ENCODE measurements at regions not wholly inside any gene's neighbourhood (a gene's known extent, or its start where the extent isn't known, plus 50 kb on each side); places are given as distances from the start of the nearest gene placed in this dataset.

DNA sequence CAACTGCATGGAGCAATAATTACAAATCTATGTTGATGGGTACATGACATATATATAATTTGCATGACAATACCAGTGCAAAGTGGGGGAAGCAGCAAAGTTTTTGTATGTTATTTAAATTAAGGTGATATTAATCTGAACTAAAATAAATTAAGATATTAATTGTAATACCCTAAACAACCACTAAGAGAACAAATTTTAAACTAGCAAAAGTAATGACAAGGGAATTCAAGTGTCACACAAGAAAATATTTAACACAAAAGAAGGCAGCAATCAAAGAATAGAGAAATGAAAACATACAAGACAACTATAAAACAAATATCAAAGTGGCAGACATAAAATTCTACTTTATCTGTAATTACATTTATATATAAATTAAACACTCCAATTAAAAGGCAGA is 2003.4 kb downstream of the MAT2B start:
- DNase-seq, result no peak

GRCh38 chr5:165521816-165522610 is 2016.6 kb downstream of the MAT2B start:
- DNase-seq, result no peak

DNA sequence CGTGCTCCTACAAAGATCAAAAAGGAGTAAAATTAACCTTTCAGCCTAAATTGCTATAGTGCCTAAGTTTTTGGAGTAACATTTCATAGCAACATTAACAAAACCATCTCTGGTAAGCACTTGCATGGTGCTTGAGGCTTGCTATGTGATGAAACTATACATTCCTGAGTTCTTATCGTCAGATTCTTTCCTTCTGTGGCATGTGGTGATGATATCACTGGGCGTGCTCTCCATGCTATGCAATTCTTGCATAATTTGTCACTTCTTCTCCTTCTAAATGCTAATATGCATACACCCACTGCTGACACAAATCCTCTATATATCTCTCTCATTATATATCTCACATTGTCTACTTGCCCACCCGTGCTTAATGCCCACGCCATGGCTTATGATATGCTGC is 2019.9 kb downstream of the MAT2B start:
- no peak for DNase-seq

- no peak for DNase-seq
These were observed 2020.9 kb downstream of the MAT2B start for GRCh38 chr5:165526357-165526756.

- no peak for DNase-seq
These were observed 2022.2 kb downstream of the MAT2B start for GRCh38 chr5:165527577-165527976.

GRCh38 chr5:165538065-165538464 is 2032.6 kb downstream of the MAT2B start:
- DNase-seq, result no peak

- no peak for DNase-seq
These were observed 2054.2 kb downstream of the MAT2B start for GRCh38 chr5:165559645-165560044.

- no peak for DNase-seq
These were observed 2055.2 kb downstream of the MAT2B start for GRCh38 chr5:165560648-165561047.

GRCh38 chr5:165565911-165566310 is 2060.5 kb downstream of the MAT2B start:
- no peak for DNase-seq

DNA sequence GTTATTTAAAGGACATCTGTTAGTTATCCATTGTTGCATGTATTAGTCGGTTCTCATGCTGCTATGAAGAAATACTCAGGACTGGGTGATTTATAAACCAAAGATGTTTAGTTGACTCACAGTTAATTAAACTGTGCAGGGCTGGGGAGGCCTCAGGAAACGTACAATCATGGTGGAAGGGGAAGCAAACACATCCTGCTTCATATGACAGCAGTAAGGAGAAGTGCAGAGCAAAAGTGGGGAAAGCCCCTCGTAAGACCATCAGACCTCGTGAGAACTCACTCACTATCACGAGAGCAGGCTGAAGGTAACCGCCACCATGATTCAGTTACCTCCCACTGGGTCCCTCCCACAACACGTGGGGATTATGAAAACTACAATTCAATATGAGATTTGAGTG is 2064.1 kb downstream of the MAT2B start:
- DNase-seq, result no peak

DNA sequence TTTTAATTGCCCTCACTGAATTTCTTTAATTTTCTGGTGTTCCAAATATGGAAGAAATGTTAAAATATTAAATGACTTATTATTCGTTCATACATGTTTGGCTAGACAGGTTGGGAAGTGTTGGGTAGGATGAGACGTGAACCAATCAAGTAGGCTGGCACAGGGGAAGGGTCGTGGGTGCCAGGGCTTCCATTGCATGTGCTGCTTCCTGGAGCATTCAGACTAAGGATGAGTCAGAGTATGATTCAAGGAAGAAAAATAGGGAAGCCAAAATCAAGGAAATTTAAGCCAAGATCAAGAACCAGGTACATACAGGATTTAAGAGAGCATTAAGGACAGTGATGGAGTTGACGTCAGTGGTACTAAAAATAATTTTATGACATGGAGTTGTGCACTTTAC is 2068.0 kb downstream of the MAT2B start:
- DNase-seq, result no peak

DNA sequence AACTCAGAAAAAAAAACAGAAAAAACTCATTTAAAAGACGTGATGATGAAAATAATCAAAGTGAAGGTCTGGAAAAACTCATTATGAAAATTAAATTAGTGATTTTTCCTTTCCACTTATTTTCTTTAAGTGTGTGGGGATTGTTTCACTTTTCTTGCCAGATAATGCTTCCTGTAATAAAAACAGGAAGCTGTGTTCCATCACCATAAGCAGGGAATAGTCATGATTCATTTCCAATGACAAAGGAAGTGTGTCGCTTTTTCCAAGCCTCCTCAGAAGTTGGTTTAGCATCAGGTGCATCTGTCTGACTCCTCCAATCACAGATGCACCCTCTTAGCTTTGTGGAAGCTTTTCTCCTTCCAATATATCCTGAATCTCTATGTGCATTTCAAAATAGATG is 2068.7 kb downstream of the MAT2B start:
- DNase-seq, result no peak

DNA sequence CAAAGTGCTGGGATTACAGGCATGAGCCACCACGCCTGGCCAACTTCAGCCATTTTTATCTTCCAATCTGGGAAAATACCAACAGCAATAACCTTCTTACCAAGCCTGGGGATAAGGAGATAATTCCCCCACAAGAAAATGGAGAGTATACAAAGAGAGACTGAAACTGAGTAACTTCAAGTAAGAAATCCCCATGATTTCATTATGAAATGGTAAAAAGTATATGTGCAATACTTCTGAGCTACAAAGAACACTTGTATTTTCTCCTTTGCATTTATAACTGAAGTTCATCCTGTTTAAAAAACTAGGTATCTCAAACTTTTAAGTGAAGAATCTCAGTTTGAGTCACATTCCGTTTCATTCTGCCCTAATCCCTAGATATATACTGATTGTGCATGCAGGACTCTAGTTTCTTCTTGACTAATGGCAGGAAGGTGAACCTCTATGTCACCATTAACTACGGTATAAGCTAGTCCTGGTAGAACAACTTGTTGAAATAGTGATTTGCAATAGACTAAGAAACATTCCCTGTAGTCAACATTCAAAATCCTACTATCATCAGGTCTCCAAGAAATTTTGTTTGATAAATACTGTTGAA is 2071.4 kb downstream of the MAT2B start:
- DNase-seq, result no peak

DNA sequence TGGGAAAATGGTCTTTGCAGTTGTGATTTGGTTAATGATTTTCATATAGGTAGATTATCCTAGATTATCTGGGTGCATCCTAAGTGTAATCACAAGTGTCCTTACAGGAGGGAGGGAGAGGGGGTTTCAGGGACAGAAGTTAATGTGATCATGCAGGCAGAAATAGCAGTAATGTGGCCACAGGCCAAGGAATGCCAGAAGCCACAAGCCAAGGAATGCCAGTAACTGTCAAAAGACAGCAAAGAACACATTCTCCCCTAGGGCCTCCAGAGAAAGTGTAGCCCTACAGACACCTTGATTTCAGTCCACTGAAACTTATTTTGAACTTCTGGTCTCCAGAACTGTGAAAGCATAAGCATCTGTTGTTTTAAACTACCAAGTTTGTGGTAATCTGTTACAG is 2074.5 kb downstream of the MAT2B start:
- no peak for DNase-seq

- no peak for DNase-seq
These were observed 2089.3 kb downstream of the MAT2B start for GRCh38 chr5:165594693-165595092.

DNA sequence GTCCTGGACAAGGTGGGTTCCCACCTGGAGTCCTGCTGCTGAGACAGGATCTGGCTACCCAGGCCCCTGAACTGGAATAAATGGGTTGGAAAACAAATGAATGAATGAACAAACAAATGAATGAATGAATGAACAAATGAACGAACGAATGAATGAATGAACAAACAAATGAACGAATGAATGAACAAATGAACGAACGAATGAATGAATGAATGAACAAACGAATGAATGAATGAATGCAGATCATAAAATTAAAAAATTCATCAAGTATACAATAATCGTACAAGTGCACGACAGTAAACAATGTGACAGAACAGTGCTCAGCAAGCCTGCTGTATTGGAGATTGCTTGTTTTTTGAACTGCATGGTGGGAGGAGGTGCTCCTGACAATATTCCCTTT is 2097.1 kb downstream of the MAT2B start:
- no peak for DNase-seq

GRCh38 chr5:165607026-165607425 is 2101.6 kb downstream of the MAT2B start:
- no peak for DNase-seq

DNA sequence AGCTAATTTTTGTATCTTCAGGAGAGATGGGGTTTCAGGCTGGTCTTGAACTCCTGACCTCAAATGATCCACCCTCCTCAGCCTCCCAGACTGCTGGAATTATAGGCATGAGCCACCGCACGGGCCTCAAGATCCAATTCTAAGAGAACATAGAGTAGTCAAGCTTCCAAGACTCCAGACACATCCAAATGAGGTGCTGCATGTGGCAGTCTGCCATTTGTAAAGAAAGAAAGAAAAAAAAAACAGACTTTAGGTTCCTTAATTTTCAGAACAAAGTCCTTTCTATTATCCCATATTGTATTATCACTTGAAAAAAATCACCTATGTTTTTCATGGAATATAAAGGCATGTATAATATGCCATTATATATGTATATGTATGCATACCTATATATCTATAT is 2104.5 kb downstream of the MAT2B start:
- no peak for DNase-seq

DNA sequence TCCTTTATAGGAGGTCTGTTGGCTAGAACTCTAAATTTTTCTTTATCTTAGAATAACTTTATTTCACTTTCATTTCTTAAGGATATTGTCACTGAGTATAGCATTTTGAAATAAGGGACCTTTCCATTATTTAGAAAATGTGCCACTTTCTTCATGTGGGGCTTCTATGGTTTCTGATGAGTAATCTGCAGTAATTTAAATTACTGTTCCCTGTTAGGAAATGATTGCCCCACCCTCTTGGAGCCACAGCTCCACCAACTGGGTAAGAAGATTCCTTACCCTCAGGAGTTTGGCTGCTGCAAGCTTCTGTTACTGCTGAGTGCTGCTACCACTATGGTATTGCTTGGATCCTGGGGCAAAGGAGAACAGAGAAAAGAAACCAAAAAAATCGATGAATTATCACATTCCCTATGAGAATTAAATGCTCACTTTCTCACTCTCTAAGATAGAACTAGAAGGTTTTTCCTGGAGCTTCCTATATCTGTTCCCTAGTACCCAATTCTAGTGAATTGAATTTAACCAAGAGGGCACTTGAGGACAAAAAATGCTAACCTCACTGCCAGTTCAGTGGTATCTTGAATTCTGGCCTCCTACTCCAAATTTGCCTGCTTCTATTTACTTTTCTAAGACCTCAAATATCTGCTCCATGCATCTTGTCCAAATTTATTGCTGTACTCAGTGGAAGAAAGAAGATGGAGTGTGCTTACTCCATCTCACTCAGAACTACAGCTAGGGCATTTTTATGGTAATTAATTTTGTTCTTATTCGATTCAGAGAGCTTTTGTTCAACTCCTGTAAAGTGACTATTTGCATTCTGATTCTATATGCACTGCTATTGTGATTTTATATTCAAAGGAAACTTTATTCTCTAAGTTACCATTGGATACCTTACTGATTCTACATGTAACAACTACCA is 2111.3 kb downstream of the MAT2B start:
- no peak for DNase-seq

- no peak for DNase-seq
These were observed 2112.1 kb downstream of the MAT2B start for GRCh38 chr5:165617491-165617890.

DNA sequence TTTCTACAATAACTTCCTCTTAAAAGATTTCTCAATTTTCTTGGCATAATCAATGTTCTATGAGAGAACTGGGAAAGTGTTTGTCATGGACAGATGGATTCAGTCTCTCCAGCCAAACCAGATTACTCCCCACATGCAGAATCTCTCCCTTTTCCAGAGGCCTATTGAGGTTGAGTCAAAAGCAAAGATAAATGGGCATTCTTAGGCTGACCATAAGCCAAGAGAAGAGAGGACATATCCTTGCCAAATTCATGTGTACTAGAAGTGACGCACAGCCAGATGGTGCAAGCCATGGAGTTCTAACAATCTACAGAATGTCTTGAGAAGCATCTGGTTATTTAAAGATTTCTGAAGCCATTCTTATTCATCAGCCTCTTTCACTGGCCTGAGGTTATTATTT is 2115.0 kb downstream of the MAT2B start:
- DNase-seq, result no peak

- DNase-seq, result no peak
These were observed 2117.6 kb downstream of the MAT2B start for GRCh38 chr5:165622864-165623536.
